ENCODE measurements at regions not wholly inside any gene's neighbourhood (a gene's known extent, or its start where the extent isn't known, plus 50 kb on each side); places are given as distances from the start of the nearest gene placed in this dataset.

GRCh38 chr2:3098231-3098630, 279.4 kb downstream of the EIPR1 start:
- no peaks in the 10 kb centered on the region for H3K79me2 ChIP-seq (ENCODE audit: insufficient read depth, low read length)
- H2AFZ ChIP-seq (ENCODE audit: low read length): no peak overlapping the region
- DNase-seq (ENCODE audit: insufficient read length, low spot score, missing footprints): no peak
- H3K4me3 ChIP-seq (ENCODE audit: insufficient read depth, low read length): no peak overlapping the region
- no peaks in the 10 kb centered on the region for H3K36me3 ChIP-seq (ENCODE audit: insufficient read depth, low read length)
- no peak overlapping the region for H3K4me2 ChIP-seq (ENCODE audit: insufficient read depth, low read length)
- H3K27ac ChIP-seq (ENCODE audit: low read depth, low read length): no peak overlapping the region
- H3K27me3 ChIP-seq (ENCODE audit: insufficient read depth, low read length): no peaks in the 10 kb centered on the region
- H3K9me3 ChIP-seq (ENCODE audit: low read depth, low read length): no peaks in the 10 kb centered on the region
- no peaks in the 10 kb centered on the region for H3K4me1 ChIP-seq (ENCODE audit: insufficient read depth, low read length)
- TF ChIP-seq, protein P1, sequence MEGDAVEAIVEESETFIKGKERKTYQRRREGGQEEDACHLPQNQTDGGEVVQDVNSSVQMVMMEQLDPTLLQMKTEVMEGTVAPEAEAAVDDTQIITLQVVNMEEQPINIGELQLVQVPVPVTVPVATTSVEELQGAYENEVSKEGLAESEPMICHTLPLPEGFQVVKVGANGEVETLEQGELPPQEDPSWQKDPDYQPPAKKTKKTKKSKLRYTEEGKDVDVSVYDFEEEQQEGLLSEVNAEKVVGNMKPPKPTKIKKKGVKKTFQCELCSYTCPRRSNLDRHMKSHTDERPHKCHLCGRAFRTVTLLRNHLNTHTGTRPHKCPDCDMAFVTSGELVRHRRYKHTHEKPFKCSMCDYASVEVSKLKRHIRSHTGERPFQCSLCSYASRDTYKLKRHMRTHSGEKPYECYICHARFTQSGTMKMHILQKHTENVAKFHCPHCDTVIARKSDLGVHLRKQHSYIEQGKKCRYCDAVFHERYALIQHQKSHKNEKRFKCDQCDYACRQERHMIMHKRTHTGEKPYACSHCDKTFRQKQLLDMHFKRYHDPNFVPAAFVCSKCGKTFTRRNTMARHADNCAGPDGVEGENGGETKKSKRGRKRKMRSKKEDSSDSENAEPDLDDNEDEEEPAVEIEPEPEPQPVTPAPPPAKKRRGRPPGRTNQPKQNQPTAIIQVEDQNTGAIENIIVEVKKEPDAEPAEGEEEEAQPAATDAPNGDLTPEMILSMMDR (IDR thresholded peaks at IDR 0.05; ENCODE audit: extremely low read depth, low read depth, low read length): no peak
- H4K20me1 ChIP-seq (ENCODE audit: insufficient read depth, low read length): no peaks in the 10 kb centered on the region

- TF ChIP-seq, protein P1 (IDR thresholded peaks at IDR 0.05; ENCODE audit: extremely low read depth, low read depth, low read length): no peak
Measured at GRCh38 chr2:3097804-3098203, 279.8 kb downstream of the EIPR1 start.

DNA sequence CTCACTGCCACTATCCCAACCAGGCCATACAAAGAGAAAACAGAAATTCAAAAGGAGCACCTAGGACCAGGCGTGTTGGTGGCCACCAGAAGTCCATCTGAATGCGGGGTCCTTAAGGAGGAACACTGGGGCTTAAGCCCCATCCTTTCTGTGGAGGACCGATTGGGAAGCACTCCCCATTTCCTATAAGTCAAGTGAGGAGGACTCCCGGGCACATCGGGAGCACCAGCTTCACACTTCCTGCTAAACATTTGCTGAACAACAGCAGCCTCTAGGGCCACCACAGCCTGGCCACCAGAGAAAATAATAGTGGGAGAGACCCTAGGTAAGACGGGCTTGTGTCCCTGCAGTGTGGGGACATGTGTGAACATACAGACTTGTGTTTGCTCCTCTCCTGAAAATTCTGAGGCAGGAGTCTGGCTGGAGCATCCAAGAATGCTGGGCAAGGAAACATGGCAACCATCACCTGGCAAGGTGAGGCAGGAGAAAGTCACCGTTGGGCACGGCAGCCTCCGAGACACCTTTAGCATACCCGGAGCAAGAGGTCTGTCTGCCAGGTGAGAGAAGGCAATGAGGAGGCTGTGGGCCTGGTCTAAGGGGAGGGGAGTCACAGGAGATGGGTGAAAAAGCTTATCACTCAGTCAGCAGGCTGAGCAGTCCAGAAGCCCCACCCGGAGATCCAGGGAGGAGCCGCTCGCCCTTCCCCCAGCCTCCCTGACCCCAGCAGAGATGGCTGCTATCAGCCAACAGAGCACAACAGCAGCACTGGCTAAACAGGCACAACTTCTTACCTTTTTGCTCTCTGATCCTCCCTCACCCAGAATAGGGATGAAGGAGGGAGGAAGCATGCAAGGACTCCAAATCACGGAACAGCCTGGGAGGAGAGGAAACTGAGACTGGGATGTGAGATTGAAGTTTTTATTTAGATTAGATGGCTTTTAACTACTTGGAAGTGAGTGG, 282.3 kb downstream of the EIPR1 start:
- Histone ChIP-seq H3K79me2 (ENCODE audit: insufficient read depth, low read length) (no peaks in the 10 kb centered on the region), H3K27ac (ENCODE audit: low read depth, low read length) (no peak overlapping the region), H3K4me3 (ENCODE audit: insufficient read depth, low read length) (no peak overlapping the region), H3K27me3 (ENCODE audit: insufficient read depth, low read length) (no peaks in the 10 kb centered on the region), H3K4me1 (ENCODE audit: insufficient read depth, low read length) (no peaks in the 10 kb centered on the region), H3K9me3 (ENCODE audit: low read depth, low read length) (no peaks in the 10 kb centered on the region), H4K20me1 (ENCODE audit: insufficient read depth, low read length) (no peaks in the 10 kb centered on the region), H3K4me2 (ENCODE audit: insufficient read depth, low read length) (no peak overlapping the region), H2AFZ (ENCODE audit: low read length) (no peak overlapping the region), H3K36me3 (ENCODE audit: insufficient read depth, low read length) (no peaks in the 10 kb centered on the region)
- TF ChIP-seq, protein P1 (IDR thresholded peaks at IDR 0.05; ENCODE audit: extremely low read depth, low read depth, low read length): no peak
- DNase-seq (ENCODE audit: insufficient read length, low spot score, missing footprints): no peak

More at GRCh38 chr2:3097804-3098203, 279.8 kb downstream of the EIPR1 start:
- H3K9me3 ChIP-seq (ENCODE audit: low read depth, low read length): no peaks in the 10 kb centered on the region
- H3K27me3 ChIP-seq (ENCODE audit: insufficient read depth, low read length): no peaks in the 10 kb centered on the region
- no peak overlapping the region for H2AFZ ChIP-seq (ENCODE audit: low read length)
- no peaks in the 10 kb centered on the region for H4K20me1 ChIP-seq (ENCODE audit: insufficient read depth, low read length)
- H3K79me2 ChIP-seq (ENCODE audit: insufficient read depth, low read length): no peaks in the 10 kb centered on the region
- no peaks in the 10 kb centered on the region for H3K36me3 ChIP-seq (ENCODE audit: insufficient read depth, low read length)
- no peak for DNase-seq (ENCODE audit: insufficient read length, low spot score, missing footprints)
- H3K27ac ChIP-seq (ENCODE audit: low read depth, low read length): no peak overlapping the region
- H3K4me1 ChIP-seq (ENCODE audit: insufficient read depth, low read length): no peaks in the 10 kb centered on the region
- H3K4me3 ChIP-seq (ENCODE audit: insufficient read depth, low read length): no peak overlapping the region
- H3K4me2 ChIP-seq (ENCODE audit: insufficient read depth, low read length): no peak overlapping the region

GRCh38 chr2:3094318-3094717, 283.3 kb downstream of the EIPR1 start:
- Histone ChIP-seq H3K27me3 (ENCODE audit: insufficient read depth, low read length) (no peaks in the 10 kb centered on the region), H3K4me2 (ENCODE audit: insufficient read depth, low read length) (no peak overlapping the region), H3K27ac (ENCODE audit: low read depth, low read length) (no peak overlapping the region), H4K20me1 (ENCODE audit: insufficient read depth, low read length) (no peaks in the 10 kb centered on the region), H3K9me3 (ENCODE audit: low read depth, low read length) (no peaks in the 10 kb centered on the region), H3K36me3 (ENCODE audit: insufficient read depth, low read length) (no peaks in the 10 kb centered on the region), H2AFZ (ENCODE audit: low read length) (no peak overlapping the region), H3K4me1 (ENCODE audit: insufficient read depth, low read length) (no peaks in the 10 kb centered on the region), H3K79me2 (ENCODE audit: insufficient read depth, low read length) (no peaks in the 10 kb centered on the region), H3K4me3 (ENCODE audit: insufficient read depth, low read length) (no peak overlapping the region)
- no peak for DNase-seq (ENCODE audit: insufficient read length, low spot score, missing footprints)
- TF ChIP-seq, protein P1 (IDR thresholded peaks at IDR 0.05; ENCODE audit: extremely low read depth, low read depth, low read length): no peak

Data from osteoblast (primary cell).